ENCODE measurements at regions not wholly inside any gene's neighbourhood (a gene's known extent, or its start where the extent isn't known, plus 50 kb on each side); places are given as distances from the start of the nearest gene placed in this dataset.

GRCh38 chr7:155944901-155945300 is 132.6 kb upstream of the SHH start:
- TF ChIP-seq CTCF (IDR thresholded peaks at IDR 0.05; ENCODE audit: poor library complexity): no peak
- no peak for TF ChIP-seq EZH2 (IDR thresholded peaks at IDR 0.05; ENCODE audit: borderline replicate concordance)

Measured in hepatocyte (in vitro differentiated cells).